ENCODE measurements at regions not wholly inside any gene's neighbourhood (a gene's known extent, or its start where the extent isn't known, plus 50 kb on each side); places are given as distances from the start of the nearest gene placed in this dataset.
A peak's percentile ranks its signal among the peaks of the same experiment; 100 is the strongest.

DNA sequence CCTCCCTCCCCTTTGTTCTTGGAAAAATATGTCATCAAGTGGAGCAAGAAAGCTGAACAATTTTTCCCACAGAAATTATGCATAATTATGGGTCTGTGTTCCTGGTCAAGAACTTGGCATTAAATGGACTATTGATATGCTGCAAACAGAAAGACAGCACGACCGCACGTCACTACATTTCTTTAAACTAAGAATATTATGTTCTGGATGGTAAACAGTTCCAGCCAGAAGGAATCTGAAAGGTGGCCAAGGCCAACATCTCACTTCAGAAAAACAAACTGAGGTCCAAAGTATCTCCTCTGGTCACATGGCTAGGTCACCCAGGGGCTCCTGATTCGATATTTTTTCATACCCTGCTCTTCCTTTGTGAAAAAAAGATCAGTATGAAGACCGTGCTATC lies 173.3 kb upstream of the GAS1 start:
- no peak for DNase-seq (ENCODE audit: low spot score)

- DNase-seq (ENCODE audit: low spot score): no peak
Observed at GRCh38 chr9:87122947-87123685, 175.8 kb upstream of the GAS1 start.

DNA sequence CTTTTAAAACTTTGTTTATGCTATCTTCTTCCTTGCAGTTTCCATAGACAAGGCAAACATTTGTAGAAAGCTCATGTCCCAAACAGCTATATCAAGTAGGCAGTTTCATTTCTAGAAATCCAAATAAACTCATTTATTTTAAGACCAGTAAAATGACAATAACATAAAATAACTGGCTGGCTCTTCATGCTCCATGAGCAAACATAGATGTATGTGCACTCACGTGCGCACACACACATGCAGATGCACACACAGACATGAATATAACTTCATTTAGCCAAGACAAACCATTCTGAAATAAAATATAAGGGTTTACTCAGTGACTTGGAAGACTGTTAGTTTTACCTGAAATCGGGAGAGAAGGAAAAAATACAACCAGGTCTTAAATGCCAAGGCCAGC lies 176.5 kb upstream of the GAS1 start:
- DNase-seq (ENCODE audit: low spot score): no peak

DNA sequence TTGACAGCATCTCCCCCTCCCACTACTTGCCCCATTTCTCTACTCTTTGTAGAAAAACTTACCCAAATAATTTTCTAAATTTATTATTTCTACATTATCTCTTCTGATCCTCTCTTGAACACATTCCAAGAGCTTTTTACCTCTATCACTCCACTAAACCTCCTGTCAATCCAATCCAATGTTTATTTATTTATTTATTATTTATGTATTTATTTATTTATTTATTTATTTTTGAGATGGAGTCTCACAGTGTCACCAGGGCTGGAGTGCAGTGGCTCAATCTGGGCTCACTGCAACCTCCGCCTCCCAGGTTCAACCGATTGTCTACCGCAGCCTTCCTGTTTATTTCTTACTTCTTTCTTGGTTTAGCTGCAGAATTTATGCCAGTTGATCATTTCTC lies 178.5 kb upstream of the GAS1 start:
- no peak for DNase-seq (ENCODE audit: low spot score)

- no peak for DNase-seq (ENCODE audit: low spot score)
Observed at GRCh38 chr9:87127543-87127942, 180.2 kb upstream of the GAS1 start.

GRCh38 chr9:87127978-87128614 lies 180.8 kb upstream of the GAS1 start:
- no peak for DNase-seq (ENCODE audit: low spot score)

- no peak for DNase-seq (ENCODE audit: low spot score)
Observed at GRCh38 chr9:87128844-87129493, 181.7 kb upstream of the GAS1 start.

DNA sequence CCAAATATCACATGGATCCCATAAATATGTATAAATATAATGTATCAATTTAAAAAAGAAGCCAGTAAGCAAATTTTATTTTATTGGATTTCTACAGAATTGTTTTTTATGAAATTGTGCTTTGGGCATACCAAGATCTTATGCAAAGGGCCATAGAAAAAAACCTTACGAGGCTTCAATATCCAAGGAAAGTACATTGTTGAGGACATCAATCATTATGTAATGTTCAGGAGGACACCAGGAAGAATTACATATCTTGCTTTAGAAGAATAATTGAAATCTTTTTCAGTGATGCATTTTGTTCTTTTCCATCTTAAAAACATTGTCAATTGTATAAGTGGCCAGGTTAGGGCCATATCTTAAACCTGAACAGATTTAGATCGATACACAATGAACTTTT lies 187.8 kb upstream of the GAS1 start:
- DNase-seq (ENCODE audit: low spot score): no peak

- peak; percentile 8 for DNase-seq (ENCODE audit: low spot score)
Observed at GRCh38 chr9:87137718-87138117, 190.4 kb upstream of the GAS1 start.

DNA sequence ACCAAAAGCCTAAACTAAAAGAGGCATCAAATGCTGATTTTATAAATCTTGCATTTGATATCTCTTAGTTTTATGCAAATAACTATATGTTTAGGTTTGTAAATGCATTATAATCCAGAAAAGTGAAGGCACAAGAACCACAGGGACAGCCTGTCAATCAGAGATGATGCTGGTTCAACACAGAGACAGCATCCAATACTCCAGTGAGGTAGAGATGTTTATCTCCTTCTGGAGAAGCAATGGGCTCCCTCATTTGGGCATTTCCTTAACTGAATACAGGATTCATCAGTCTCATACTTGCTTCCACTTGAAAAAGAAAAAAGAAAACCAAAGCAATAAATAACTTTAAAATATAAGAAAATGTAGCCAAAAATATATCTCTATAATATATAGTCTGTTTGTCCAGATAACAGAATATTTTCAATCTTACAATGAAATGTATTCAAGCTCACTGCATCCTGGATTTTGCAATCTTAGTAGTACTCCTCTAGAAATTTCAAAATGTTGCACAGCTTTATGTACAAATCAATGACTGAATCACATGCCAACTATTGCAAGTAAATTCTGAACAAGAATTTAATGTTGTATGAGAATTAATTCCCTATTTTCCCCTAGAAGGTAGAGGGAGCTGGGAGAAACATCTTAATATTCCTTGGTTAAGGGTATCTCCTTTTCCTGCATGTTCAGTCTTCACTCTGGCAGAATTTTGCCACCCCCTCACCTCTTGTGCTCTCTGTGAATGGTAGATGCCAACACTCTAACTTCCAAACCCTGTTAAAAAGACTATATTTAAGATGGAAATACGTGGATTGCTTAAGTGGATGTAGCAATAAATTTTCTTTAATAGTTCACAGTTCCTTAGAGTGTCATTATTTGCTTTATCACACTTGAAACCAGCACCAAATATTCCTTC lies 191.1 kb upstream of the GAS1 start:
- DNase-seq (ENCODE audit: low spot score): no peak

- no peak for DNase-seq (ENCODE audit: low spot score)
Observed at GRCh38 chr9:87139099-87139730, 191.9 kb upstream of the GAS1 start.

DNA sequence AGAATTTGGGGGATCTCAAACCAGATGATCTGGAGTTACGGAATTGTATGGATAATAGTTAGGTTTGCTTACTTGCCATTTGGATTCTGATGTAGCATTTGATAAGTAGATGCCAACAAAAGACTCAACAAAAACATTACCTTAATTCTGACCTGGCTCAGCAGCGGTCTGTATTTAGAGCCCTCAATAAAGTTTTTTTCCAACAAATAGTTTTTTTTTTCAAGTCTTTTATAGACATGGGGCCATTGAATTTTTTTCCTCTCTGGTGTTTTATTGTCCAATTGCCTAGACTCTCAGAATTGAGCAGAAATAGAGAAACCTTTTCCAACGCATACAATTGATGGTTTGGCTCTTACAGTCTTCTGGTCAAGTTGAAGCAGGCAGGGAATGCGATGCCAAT lies 192.8 kb upstream of the GAS1 start:
- DNase-seq (ENCODE audit: low spot score): no peak

GRCh38 chr9:87140605-87141109 lies 193.4 kb upstream of the GAS1 start:
- DNase-seq (ENCODE audit: low spot score): no peak

DNA sequence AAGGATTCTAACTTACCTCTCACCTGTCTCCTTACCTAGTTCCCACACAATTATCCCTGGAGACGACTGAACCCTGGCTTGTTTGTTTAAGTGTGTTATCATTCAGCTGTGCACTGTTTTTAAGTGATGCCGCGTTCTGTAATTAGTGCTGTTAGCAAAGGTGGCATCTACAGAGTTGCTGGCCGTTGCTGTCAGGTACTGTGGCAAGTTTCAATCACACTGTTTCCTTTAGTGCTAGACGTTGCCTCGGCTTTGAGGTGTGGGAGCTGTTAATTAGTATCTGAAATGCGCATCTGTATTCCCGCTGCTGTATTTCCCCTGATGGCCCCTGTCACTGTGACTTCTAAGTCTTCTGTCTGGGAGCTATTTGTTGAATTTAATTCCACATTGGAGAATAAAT lies 193.8 kb upstream of the GAS1 start:
- DNase-seq (ENCODE audit: low spot score): no peak

DNA sequence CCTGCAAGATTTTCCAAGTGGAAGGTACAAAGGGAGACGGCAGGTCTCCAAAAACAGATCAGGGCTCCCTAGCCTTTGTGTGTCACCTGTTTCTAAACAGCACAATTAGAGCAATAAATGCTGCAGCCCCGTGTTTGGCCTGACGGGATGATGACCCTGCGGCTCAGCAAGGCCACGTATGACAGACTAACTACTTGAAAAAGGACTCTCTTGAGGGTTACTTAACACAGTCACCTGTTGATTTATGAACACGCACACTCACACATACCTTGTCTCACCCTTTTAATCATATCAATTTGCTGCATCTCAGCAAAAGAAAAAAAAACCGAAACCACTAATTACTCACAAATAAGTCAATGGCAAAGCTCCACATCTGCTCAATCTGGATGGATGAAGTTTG lies 199.6 kb upstream of the GAS1 start:
- no peak for DNase-seq (ENCODE audit: low spot score)

DNA sequence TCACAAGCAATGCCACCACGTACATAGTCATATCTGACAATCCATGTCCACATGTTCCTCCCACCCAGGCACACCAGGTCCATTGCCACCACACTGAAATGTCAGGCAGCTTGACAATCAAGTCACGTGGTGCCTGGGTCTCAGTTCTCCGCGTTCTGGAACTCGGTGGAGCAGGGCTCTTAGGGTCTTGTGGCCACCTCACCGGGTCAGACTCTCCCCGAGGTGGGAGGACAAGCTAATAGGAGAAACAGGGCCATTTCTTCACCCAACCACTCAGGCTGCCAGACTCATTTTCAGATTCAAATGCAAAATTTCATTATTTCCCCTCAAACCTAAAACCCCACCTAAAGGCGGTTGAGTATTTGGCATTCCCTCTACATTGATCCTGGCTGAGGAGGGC lies 200.5 kb upstream of the GAS1 start:
- DNase-seq (ENCODE audit: low spot score): peak; percentile 21

DNA sequence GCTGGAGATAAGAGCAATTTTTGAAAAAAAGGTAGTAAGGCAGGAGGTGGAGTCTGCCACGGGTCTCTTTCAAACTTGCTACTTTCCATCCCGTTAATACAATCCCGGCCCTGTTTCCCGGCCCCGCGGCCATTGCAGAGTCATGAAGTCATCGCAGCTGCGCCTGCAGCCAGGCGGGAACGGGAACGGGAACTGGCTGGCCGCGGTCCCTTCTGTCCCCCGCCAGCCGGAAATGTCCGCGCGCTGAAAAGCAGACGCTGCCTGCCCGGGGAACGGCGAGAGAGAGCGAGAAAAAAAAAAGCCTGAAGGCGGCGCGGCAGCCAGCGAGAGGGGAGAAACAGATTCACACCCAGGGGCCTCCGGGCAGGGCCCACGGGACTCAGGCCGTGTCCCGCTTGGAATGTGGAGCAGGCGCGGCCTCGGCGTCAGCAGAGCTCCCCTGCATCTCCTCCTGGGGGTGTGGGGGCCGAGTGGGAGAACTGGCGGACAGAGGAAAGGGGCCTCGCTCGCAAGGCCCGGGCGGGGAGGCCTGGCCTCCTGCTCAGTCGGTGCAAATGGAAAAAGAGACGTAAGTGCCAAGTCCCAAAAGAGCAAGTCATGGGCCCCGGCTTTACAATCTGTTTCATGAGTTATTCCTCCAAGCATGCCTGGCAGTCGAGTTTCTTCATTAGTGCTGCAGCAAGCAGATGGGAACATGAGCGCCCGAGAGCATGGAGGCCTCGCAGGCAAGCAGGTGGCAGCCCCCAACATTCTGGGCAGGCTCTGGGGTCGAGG lies 201.2 kb upstream of the GAS1 start:
- DNase-seq (ENCODE audit: low spot score): peak; percentile 82

DNA sequence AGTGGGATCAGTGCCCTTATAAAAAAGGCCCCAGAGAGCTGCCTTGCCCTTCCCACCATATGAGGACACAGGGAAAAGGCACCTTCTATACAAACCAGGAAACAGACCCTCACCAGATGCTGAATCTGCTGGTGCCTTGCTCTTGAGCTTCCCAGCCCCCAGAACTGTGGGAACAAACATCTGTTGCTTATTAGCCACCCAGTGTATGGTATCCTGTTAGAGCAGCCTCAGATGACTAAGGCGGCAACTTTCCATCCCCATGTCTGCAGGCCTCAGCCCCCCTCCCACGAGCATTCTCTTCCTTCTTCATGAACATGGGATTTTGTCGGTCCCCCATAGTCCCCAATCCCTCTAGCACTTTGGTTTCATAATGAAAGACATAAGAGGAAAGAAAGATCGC lies 202.5 kb upstream of the GAS1 start:
- no peak for DNase-seq (ENCODE audit: low spot score)

GRCh38 chr9:87152256-87152655 lies 204.9 kb upstream of the GAS1 start:
- DNase-seq (ENCODE audit: low spot score): peak; percentile 30

DNA sequence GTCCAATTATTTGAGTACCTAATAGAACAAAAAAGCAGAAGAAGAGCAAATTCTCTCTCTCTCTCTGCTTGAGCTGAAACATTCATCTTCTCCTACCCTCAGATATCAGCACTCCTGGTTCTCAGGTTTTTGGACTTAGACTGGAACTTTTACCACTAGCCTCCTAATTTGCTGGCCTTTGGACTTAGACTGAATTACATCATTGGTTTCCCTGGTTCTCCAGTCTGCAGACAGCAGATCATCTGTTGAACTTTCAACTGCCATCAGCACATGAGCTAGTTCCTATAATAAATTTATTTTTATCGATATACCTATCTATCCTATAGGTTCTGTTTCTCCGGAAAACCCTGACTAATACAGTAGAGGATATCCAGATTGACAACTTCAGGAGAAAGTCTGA lies 208.9 kb upstream of the GAS1 start:
- no peak for DNase-seq (ENCODE audit: low spot score)
